NCI-H524 (cell line): ENCODE measurements at regions not wholly inside any gene's neighbourhood (a gene's known extent, or its start where the extent isn't known, plus 50 kb on each side); places are given as distances from the start of the nearest gene placed in this dataset.
A peak's percentile ranks its signal among the peaks of the same experiment; 100 is the strongest.

Source experiments
- DNase-seq, 2 experiments: peaks; one replicate each; lab custom pipeline; 2025; lab: John Stamatoyannopoulos, UW

GRCh38 chr2:15882761-15883497 is 57.4 kb upstream of the MYCN start:
- no peak for DNase-seq

- DNase-seq: no peak
Observed at GRCh38 chr2:15883684-15884083, 56.7 kb upstream of the MYCN start.

GRCh38 chr2:15884790-15885189 is 55.6 kb upstream of the MYCN start:
- DNase-seq: no peak

GRCh38 chr2:15886231-15886630 is 54.1 kb upstream of the MYCN start:
- DNase-seq: peak in 1 of 2 experiments; percentile 50

GRCh38 chr2:15889442-15890123 is 50.8 kb upstream of the MYCN start:
- DNase-seq: peak; percentile 98 to 99

- peak in 1 of 2 experiments; percentile 58 for DNase-seq
Observed at GRCh38 chr2:15890124-15890754, 50.1 kb upstream of the MYCN start.
